HuH-7.5 (cell line): ENCODE measurements at regions not wholly inside any gene's neighbourhood (a gene's known extent, or its start where the extent isn't known, plus 50 kb on each side); places are given as distances from the start of the nearest gene placed in this dataset.
"Not testable (repeated sequence)": the region's sequence is repeated elsewhere in the genome, so short reads cannot be mapped to it uniquely, and the experiment has no call there.

Experiments used
- DNase-seq: peaks from one replicate; pipeline ENCODE4 v3.0.0; 2011; ENCODE audit warnings: low spot score

GRCh38 chr13:31608780-31609179, 130.5 kb upstream of the RXFP2 start:
- not testable (repeated sequence) for DNase-seq

GRCh38 chr13:31610270-31610998, 128.9 kb upstream of the RXFP2 start:
- DNase-seq, result no peak

DNA sequence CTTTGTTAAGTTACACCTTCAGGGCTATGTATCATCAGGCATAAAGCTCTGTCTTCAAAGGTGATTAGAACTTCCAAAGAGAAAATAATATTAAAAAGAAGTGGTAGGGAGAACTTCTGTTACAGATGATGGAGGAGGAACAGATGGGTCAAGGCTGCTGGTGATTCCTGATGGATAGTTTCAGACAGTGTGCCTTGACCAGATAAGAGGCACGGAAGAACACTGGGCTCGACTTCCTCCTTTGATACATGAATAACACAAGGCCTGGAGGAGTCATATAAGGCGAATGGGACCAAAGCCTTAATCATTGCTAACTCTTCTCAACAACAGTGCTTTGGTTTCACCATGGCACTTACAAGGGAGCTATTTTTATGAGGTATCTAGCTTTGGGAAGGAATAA, 128.1 kb upstream of the RXFP2 start:
- no peak for DNase-seq

DNA sequence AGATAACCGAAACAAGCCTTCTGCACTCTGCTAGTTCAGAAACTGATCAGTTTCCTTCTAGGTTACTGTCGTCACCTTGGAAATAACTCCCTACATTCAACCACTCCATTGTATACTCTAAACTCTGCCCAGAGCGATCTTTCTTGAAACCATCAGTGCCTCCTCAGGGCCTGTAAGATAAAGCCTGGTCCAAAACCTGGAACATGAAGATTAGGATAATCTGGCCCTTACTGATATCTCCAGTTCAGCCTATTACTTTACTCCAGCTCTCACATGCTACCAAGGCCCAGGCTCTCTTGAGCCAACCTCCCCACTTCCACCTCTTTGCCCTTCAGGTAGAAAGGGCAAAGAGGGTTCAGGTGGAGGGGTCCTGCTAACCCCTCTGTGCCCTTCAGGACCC, 125.3 kb upstream of the RXFP2 start:
- no peak for DNase-seq

DNA sequence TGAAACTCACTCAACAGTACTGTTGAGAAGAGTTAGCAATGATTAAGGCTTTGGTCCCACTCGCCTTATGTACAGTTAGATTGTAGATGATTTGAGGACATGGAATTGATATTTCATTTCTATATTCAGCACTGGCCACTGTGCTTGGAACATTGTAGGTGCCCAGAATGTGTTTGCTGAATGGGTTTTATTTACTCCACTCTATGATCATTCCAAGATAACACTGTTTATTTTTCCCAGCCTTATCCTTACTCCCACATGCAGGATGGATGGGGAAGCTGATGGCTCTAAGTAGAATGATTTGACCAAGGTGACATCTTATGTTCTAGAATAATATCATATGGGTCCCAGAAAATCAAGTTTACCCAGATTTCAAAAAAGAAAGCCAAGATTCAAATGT, 124.6 kb upstream of the RXFP2 start:
- DNase-seq, result no peak

- DNase-seq, result no peak
Observed at GRCh38 chr13:31625115-31625514, 114.2 kb upstream of the RXFP2 start.

DNA sequence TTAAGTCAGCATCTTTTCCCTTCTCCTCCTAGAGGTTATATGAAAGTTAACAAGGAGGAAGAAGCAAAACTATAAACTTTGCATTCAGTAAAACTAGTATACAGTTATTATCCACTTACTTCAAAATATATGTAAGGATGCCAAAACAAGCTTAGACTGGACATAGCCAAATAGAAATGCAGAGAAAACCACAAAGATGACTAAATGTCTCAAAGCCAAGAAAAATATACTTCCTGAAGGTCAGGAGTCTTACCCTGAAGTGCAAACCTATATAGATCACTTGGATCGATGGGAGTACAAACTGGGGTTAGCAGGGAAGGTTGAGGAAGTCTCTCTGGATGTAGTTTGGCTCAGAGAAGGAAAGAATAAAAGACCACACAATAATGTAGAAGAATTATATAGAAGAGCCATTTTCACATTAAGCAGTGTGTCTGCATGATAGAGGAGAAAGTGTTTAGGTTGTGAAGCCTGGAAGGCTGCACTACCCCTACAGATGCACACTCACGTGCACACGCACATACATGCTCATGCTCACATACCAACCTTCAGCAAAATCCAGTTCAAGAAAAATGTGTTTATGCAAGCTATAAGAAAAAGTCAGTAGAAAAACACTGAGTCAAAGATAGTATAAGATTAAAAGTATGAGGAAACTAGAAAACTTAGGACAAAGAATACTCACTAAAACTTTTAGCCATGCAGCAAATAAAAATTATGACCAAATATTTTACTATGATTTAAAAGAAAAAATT, 112.1 kb upstream of the RXFP2 start:
- DNase-seq, result no peak

DNA sequence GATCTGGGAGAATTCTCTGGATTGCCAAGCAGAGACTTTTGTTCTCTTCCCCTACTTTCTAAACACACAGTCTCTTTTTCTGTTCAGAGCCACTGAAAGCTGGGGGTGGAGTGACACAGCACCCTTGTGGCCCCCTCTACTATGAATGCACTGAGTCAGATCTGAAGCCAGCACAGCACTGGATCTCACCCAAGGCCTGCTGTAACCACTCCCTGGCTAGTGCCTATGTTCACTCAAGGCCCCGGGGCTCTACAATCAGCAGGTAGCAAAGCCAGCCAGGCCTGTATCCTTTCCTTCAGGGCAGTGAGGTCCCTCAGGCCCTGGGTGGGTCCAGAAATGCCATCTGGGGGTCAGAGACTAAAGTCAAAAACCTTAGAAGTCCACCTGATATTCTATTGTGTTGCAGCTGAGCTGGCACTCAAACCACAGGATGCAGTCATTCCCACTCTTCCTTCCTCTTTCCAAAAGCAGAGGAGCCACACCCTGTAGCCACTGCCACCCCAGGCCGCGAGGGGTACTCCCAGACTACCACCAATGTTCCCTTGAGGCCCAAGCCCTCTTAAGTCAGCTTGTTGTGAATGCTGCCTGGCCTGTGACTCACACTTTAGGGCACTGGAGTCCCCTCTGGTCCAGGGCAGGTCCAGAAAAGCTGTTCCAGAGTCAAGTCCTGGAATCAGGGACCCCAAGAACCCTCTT, 110.1 kb upstream of the RXFP2 start:
- DNase-seq, result no peak

DNA sequence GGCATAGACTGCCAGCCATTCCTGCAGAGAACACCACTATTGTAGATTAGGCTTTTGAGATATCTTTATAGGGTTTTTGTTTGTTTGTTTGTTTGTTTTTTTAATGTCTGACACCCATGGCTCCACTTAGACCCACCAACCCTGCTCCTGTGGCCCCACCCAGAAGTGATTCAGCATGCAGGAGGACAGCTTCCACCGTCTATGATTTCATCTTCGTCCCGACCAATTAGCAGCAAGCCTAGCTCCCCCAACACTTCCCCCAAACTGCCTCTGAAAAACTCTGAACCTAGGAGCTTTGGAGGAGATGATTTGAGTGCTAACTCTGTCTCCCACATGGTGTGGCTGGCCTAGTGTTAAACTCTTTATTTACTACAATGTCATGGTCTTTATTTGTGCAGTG, 108.3 kb upstream of the RXFP2 start:
- no peak for DNase-seq

DNA sequence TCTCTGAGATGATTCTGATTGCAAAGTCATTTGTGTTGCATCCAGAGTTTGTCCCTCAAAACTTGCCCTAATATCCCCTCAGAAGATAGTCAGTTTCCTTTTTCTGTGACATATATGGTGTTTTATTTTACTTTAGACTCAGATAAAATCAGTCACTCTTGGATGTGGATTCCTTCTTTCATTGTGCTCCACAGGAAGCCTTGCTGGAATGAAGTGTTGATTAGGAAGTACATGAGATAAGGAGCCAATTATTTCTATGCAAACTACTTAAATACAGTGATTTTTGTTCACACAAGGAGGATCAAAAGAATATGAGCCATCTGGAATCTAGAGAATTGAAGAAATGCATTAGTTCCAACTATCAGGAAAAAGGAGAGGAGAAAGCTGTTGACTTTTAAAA, 107.6 kb upstream of the RXFP2 start:
- DNase-seq, result no peak

GRCh38 chr13:31638577-31638976, 100.7 kb upstream of the RXFP2 start:
- DNase-seq, result no peak

- no peak for DNase-seq
Observed at GRCh38 chr13:31639443-31640163, 99.7 kb upstream of the RXFP2 start.

GRCh38 chr13:31649766-31650165, 89.6 kb upstream of the RXFP2 start:
- no peak for DNase-seq

- no peak for DNase-seq
Observed at GRCh38 chr13:31653730-31654129, 85.6 kb upstream of the RXFP2 start.

DNA sequence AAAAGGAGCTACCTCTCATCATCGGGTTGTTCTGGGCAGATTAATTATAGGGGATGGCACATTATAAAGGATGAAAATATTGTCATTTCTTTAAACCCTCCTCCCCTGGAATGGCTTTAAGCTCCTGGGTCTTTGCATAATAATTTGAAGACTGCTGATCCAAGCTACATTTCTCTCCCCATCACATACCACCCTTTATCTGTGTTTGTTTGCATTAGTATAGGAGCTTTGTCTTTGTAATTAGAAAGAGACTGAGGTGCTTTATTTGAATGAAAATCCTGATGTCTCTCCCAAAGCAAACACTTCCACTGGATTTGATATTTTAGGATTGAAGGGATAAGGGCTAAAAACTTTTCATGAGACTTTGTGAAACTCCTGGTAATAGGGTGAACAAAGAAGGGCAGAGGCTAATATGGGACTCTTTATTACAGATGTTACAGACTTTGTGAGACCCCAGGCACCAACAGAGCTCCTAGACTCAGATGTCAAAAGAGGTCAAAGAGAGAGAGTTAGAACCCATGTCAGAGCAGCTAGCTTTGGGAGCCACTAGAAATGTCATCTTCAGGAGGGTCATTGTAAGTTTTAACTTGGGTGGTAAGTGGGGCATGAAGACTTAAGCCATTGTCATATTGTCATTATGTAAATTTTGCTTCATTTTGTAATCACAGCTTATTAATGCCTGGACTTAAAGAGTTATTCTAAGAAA, 75.3 kb upstream of the RXFP2 start:
- no peak for DNase-seq

DNA sequence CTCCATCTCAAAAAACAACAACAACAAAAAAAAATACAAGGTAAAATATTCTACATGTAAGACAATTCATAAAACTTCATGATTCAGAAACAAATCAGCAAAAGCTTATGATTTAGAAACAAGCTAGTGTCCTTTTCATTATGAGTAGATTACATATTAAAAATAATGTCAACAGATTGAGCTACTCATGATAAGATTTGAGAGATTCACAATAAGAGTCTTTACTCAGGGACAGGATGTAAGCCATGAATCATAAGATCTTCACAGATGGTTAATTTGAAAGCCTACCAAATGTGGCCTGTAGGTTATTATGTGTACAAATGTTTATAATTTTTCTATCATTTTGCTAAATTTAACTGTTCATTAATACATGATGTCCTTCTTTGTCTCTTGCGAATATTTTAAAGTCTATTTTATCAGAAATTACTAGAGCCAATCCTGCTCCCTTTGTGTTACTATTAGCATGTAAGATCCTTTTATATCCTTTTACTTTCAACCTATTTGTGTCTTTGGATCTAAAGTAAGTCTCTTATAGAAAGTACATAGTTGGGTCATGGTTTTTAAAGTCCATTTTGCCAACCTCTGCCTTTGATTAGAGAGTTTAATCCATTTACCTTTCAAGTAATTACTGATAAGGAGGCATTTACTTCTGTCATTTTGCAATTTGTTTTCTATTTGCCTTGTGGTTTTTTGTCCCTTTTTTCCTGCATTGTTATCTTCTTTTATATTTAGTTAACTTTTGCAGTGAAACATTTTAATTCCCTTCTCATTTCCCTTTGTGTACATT, 68.3 kb upstream of the RXFP2 start:
- DNase-seq, result no peak

- no peak for DNase-seq
Observed at GRCh38 chr13:31674051-31674450, 65.3 kb upstream of the RXFP2 start.

- DNase-seq, result no peak
Observed at GRCh38 chr13:31675440-31675953, 63.8 kb upstream of the RXFP2 start.

DNA sequence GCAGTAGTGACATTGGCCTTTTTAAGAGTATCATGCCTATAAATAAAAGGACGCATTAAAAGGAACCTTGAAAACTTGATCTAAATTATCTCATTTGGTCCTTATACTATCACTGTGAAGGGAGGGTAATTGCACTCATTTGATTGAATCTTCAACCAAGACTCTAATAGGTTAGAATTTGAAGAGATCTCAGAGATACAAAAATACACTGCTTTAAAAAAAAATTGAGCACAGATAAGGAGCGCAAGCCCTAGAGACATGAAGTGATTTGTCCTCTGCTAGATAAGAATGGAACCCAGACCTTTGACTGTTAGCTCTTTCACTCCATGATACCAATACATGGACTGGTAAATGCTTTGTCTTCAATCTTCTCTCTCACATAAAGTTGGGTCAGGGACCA, 58.2 kb upstream of the RXFP2 start:
- no peak for DNase-seq

DNA sequence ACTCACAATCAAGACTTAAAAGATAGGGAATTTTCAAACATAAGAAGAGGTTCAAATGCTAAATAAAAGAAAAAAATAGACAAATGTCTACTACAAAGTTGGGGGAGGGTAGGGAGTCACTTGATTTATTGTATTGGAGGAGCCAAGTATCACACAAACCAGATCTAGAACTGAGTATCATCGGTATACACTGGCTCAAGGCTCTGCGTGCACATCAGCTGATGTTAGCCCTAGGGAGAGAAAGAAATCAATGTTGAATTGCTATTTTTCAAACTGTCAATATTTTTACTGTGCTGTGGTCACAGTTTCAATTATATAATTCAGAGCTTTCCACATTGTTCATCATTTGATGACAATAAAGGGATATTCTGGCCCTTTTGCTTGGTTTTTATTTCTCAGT, 54.9 kb upstream of the RXFP2 start:
- no peak for DNase-seq
